Liver (tissue), 8 donors: ENCODE measurements at regions not wholly inside any gene's neighbourhood (a gene's known extent, or its start where the extent isn't known, plus 50 kb on each side); places are given as distances from the start of the nearest gene placed in this dataset.

Experiments
- DNase-seq: peaks from one replicate; pipeline ENCODE4 v3.0.0-alpha.2; 2017; ENCODE audit warnings: low spot score
- H3K27ac ChIP-seq, 2 donors: one replicate each; pipeline ENCODE4 v1.7.0; 2013; ENCODE audit warnings: inconsistent platforms in 2 of 2, low read length in 2 of 2, control low read depth in 1 of 2, low read depth in 1 of 2, mild to moderate bottlenecking in 1 of 2
- H3K27me3 ChIP-seq, 4 donors: one replicate each; pipeline versions ENCODE4 v1.6.1 to v1.7.0; 2013; ENCODE audit warnings: low read length in 3 of 4, inconsistent platforms in 1 of 4, mild to moderate bottlenecking in 1 of 4, moderate library complexity in 1 of 4; ENCODE audit not compliant: control insufficient read depth in 4 of 4, insufficient read depth in 4 of 4
- H3K36me3 ChIP-seq, 4 donors: one replicate each; pipeline versions ENCODE4 v1.6.1 to v1.7.0; 2013; ENCODE audit warnings: low read length in 3 of 4, mild to moderate bottlenecking in 3 of 4, low read depth in 1 of 4, moderate library complexity in 1 of 4; ENCODE audit not compliant: control insufficient read depth in 4 of 4, insufficient read depth in 3 of 4
- H3K4me1 ChIP-seq, 4 donors: one replicate each; pipeline versions ENCODE4 v1.6.1 to v1.7.0; 2013; ENCODE audit warnings: low read length in 3 of 4, mild to moderate bottlenecking in 3 of 4, moderate library complexity in 1 of 4; ENCODE audit not compliant: control insufficient read depth in 4 of 4, insufficient read depth in 4 of 4
- H3K4me3 ChIP-seq, 3 donors: one replicate each; pipeline versions ENCODE4 v1.6.1 to v1.7.0; 2013; ENCODE audit warnings: low read length in 3 of 3, control low read depth in 1 of 3, low read depth in 1 of 3, mild to moderate bottlenecking in 1 of 3
- H3K9ac ChIP-seq, 2 donors: one replicate each; pipeline ENCODE4 v1.7.0; 2013; ENCODE audit warnings: low read length in 2 of 2, mild to moderate bottlenecking in 2 of 2, moderate library complexity in 2 of 2, control low read depth in 1 of 2, low read depth in 1 of 2
- H3K9me3 ChIP-seq, 4 donors: one replicate each; pipeline versions ENCODE4 v1.6.1 to v1.7.0; 2013; ENCODE audit warnings: low read length in 3 of 4; ENCODE audit not compliant: control insufficient read depth in 4 of 4
- ATF3 ChIP-seq: IDR thresholded peaks from 2 replicates; pipeline ENCODE4 v1.6.1; 2016; ENCODE audit warnings: antibody characterized with exemption
- CTCF ChIP-seq: fragments of 150-350 bp; IDR thresholded peaks from 2 replicates; pipeline ENCODE4 v1.5.1; 2017; ENCODE audit warnings: improper control_type of control experiment, low read depth, low read length; ENCODE audit not compliant: missing input control
- EGR1 ChIP-seq, 2 donors: IDR thresholded peaks; 2 replicates each; pipeline ENCODE4 v1.6.1; 2016 to 2018; ENCODE audit warnings: antibody characterized with exemption in 2 of 2, low read depth in 2 of 2
- FOXA1 ChIP-seq: IDR thresholded peaks from 2 replicates; pipeline ENCODE4 v1.6.1; 2016; ENCODE audit warnings: antibody characterized with exemption
- FOXA2 ChIP-seq: IDR thresholded peaks from 2 replicates; pipeline ENCODE4 v1.6.1; 2016; ENCODE audit warnings: antibody characterized with exemption
- GABPA ChIP-seq, 2 donors: IDR thresholded peaks in 1 of 2; conservative IDR thresholded peaks in 1 of 2; 2 replicates each; pipeline ENCODE4 v1.6.1; 2016; ENCODE audit warnings: antibody characterized with exemption in 2 of 2, mild to moderate bottlenecking in 1 of 2, moderate library complexity in 1 of 2
- HNF4A ChIP-seq, 2 donors: conservative IDR thresholded peaks; 2 replicates each; pipeline ENCODE4 v1.6.1; 2016; ENCODE audit warnings: antibody characterized with exemption in 2 of 2, mild to moderate bottlenecking in 2 of 2
- HNF4G ChIP-seq: IDR thresholded peaks from 2 replicates; pipeline ENCODE4 v1.6.1; 2016; ENCODE audit warnings: antibody characterized with exemption
- JUND ChIP-seq, 2 donors: IDR thresholded peaks; 2 replicates each; pipeline ENCODE4 v1.6.1; 2016; ENCODE audit warnings: antibody characterized with exemption in 2 of 2
- MAX ChIP-seq: IDR thresholded peaks from 2 replicates; pipeline ENCODE4 v1.6.1; 2016; ENCODE audit warnings: antibody characterized with exemption
- NR2F2 ChIP-seq: IDR thresholded peaks from 2 replicates; pipeline ENCODE4 v1.6.1; 2016; ENCODE audit warnings: antibody characterized with exemption
- RAD21 ChIP-seq, 2 donors: IDR thresholded peaks; 2 replicates each; pipeline ENCODE4 v1.6.1; 2016; ENCODE audit warnings: antibody characterized with exemption in 2 of 2, mild to moderate bottlenecking in 2 of 2
- RXRA ChIP-seq, 2 donors: IDR thresholded peaks; 2 replicates each; pipeline ENCODE4 v1.6.1; 2017 to 2018; ENCODE audit warnings: antibody characterized with exemption in 2 of 2, mild to moderate bottlenecking in 1 of 2
- SP1 ChIP-seq: IDR thresholded peaks from 2 replicates; pipeline ENCODE4 v1.6.1; 2018; ENCODE audit warnings: antibody characterized with exemption, mild to moderate bottlenecking
- TAF1 ChIP-seq: conservative IDR thresholded peaks from 2 replicates; pipeline ENCODE4 v1.6.1; 2016; ENCODE audit warnings: antibody characterized with exemption, mild to moderate bottlenecking
- YY1 ChIP-seq: IDR thresholded peaks from 2 replicates; pipeline ENCODE4 v1.6.1; 2016; ENCODE audit warnings: antibody characterized with exemption, mild to moderate bottlenecking
- ZBTB33 ChIP-seq: IDR thresholded peaks from 2 replicates; pipeline ENCODE4 v1.6.1; 2016; ENCODE audit warnings: antibody characterized with exemption
- WGBS: extraction: QIAGEN DNeasy Blood & Tissue Kit; methylation state at CpG from one replicate; pipeline ENCODE4 v1.1.7; 2013; 5-methylcytosine and 5-hydroxymethylcytosine counted together
- TF ChIP-seq, protein P1 (sequence below): IDR thresholded peaks from 2 replicates; pipeline ENCODE4 v1.6.1; 2016; ENCODE audit warnings: antibody characterized with exemption, mild to moderate bottlenecking
- donor health status: healthy.
- donor health status: healthy.
- donor health status: healthy.
- donor health status: healthy.
- donor health status: healthy.

GRCh38 chr6:122930252-122931180, 65.5 kb upstream of the CLVS2 start:
- DNase-seq, result no peak
- Histone ChIP-seq H3K27ac (no peak overlapping the region), H3K27me3 (no peaks in the 10 kb centered on the region), H3K36me3 (no peaks in the 10 kb centered on the region), H3K4me3 (no peak overlapping the region), H3K9me3 (no peaks in the 10 kb centered on the region), H3K9ac (no peak overlapping the region), H3K4me1 (no peaks in the 10 kb centered on the region)
- no peak for TF ChIP-seq MAX
- TF ChIP-seq HNF4G, result no peak
- no peak for TF ChIP-seq FOXA1
- no peak for TF ChIP-seq ATF3
- no peak for TF ChIP-seq NR2F2
- TF ChIP-seq HNF4A (conservative IDR thresholded peaks at IDR 0.05), result no peak
- TF ChIP-seq YY1, result no peak
- TF ChIP-seq EGR1 (IDR thresholded peaks at IDR 0.05; ENCODE audit: low read depth in 2 of 2), result no peak
- TF ChIP-seq TAF1, result no peak
- TF ChIP-seq ZBTB33, result no peak
- no peak for TF ChIP-seq RAD21 (IDR thresholded peaks at IDR 0.05)
- TF ChIP-seq SP1, result no peak
- TF ChIP-seq RXRA (IDR thresholded peaks at IDR 0.05), result no peak
- WGBS, result 83% methylated on average over 3 of the region's 3 CpGs

GRCh38 chr6:122931916-122932315, 64.1 kb upstream of the CLVS2 start:
- Histone ChIP-seq H3K9me3 (no peaks in the 10 kb centered on the region), H3K27me3 (no peaks in the 10 kb centered on the region), H3K36me3 (no peaks in the 10 kb centered on the region), H3K4me3 (no peak overlapping the region), H3K27ac (no peak overlapping the region), H3K9ac (no peak overlapping the region), H3K4me1 (no peaks in the 10 kb centered on the region)
- no peak for TF ChIP-seq SP1
- TF ChIP-seq JUND (IDR thresholded peaks at IDR 0.05), result no peak
- TF ChIP-seq ATF3, result no peak
- TF ChIP-seq ZBTB33, result no peak
- TF ChIP-seq EGR1 (IDR thresholded peaks at IDR 0.05; ENCODE audit: low read depth in 2 of 2), result no peak
- TF ChIP-seq RAD21 (IDR thresholded peaks at IDR 0.05), result no peak
- no peak for TF ChIP-seq MAX
- TF ChIP-seq RXRA (IDR thresholded peaks at IDR 0.05), result no peak
- TF ChIP-seq GABPA (IDR thresholded peaks at IDR 0.05 in 1 of 2, conservative IDR thresholded peaks at IDR 0.05 in 1 of 2), result no peak
- TF ChIP-seq, protein P1, sequence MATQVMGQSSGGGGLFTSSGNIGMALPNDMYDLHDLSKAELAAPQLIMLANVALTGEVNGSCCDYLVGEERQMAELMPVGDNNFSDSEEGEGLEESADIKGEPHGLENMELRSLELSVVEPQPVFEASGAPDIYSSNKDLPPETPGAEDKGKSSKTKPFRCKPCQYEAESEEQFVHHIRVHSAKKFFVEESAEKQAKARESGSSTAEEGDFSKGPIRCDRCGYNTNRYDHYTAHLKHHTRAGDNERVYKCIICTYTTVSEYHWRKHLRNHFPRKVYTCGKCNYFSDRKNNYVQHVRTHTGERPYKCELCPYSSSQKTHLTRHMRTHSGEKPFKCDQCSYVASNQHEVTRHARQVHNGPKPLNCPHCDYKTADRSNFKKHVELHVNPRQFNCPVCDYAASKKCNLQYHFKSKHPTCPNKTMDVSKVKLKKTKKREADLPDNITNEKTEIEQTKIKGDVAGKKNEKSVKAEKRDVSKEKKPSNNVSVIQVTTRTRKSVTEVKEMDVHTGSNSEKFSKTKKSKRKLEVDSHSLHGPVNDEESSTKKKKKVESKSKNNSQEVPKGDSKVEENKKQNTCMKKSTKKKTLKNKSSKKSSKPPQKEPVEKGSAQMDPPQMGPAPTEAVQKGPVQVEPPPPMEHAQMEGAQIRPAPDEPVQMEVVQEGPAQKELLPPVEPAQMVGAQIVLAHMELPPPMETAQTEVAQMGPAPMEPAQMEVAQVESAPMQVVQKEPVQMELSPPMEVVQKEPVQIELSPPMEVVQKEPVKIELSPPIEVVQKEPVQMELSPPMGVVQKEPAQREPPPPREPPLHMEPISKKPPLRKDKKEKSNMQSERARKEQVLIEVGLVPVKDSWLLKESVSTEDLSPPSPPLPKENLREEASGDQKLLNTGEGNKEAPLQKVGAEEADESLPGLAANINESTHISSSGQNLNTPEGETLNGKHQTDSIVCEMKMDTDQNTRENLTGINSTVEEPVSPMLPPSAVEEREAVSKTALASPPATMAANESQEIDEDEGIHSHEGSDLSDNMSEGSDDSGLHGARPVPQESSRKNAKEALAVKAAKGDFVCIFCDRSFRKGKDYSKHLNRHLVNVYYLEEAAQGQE, result no peak
- no peak for TF ChIP-seq HNF4G
- TF ChIP-seq YY1, result no peak
- no peak for TF ChIP-seq TAF1
- TF ChIP-seq CTCF, result no peak
- TF ChIP-seq NR2F2, result no peak
- no peak for TF ChIP-seq FOXA2
- no peak for TF ChIP-seq HNF4A (conservative IDR thresholded peaks at IDR 0.05)
- no peak for DNase-seq
